HEK293T (cell line): ENCODE measurements at regions not wholly inside any gene's neighbourhood (a gene's known extent, or its start where the extent isn't known, plus 50 kb on each side); places are given as distances from the start of the nearest gene placed in this dataset.

ENCODE experiments used
- FOXK2 ChIP-seq: fragments of 450-650 bp; IDR thresholded peaks from 2 replicates; pipeline ENCODE4 v1.6.1; 2016; ENCODE audit warnings: mild to moderate bottlenecking
- SP1 ChIP-seq: fragments of 450-650 bp; IDR thresholded peaks from 2 replicates; pipeline ENCODE4 v1.6.1; 2017

DNA sequence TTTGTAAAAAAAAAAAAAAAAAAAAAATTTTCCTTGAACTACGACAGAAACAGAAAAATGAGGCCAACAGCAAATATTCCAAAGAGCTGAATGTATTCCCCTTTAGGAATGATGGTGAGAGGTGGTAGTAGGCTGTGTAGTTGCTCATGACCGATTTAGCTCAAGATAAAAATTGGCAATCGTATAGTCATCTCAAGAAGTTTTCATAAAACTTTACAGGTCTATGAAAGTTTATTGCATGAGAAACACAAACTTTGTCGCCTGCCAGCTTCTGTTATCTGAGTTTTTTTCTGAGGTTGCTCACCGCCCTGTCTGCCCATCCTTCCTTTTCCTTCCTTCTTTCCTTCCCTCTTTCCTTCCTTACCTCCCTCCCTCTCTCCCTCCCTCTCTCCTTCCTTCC is 605.5 kb downstream of the BCL11B start:
- TF ChIP-seq FOXK2: no peak
- TF ChIP-seq SP1: no peak
